ENCODE measurements at regions not wholly inside any gene's neighbourhood (a gene's known extent, or its start where the extent isn't known, plus 50 kb on each side); places are given as distances from the start of the nearest gene placed in this dataset.

GRCh38 chr10:91034494-91035159 is 113.7 kb upstream of the ANKRD1 start:
- peaks cover 0 to 18% of the 10 kb centered on the region in 2 experiments; a peak in 2 of 4 replicates for H3K4me1 ChIP-seq (ENCODE audit: control insufficient read depth in 1 of 2, insufficient read depth in 2 of 2, low read depth in 1 of 2, low read length in 1 of 2)
- peaks cover 4% of the 10 kb centered on the region for H3F3A ChIP-seq (replicated peaks; ENCODE audit: insufficient read depth)
- no peak overlapping the region for H2AFZ ChIP-seq (ENCODE audit: low read depth)
- WGBS (ENCODE audit: low lambda C conversion rate) = 79% methylated on average over 9 of the region's 9 CpGs
- H3K36me3 ChIP-seq (replicated peaks in 1 of 2; ENCODE audit: control insufficient read depth in 1 of 2, insufficient read depth in 2 of 2, low read length in 1 of 2) = no peaks in the 10 kb centered on the region
- DNase-seq = no peak
- H3K27me3 ChIP-seq (ENCODE audit: insufficient read depth) = no peaks in the 10 kb centered on the region
- H3K27ac ChIP-seq (ENCODE audit: low read depth in 2 of 2, low read length in 1 of 2) = peak overlapping the region in 1 of 2 experiments; percentile 89; a peak in 1 of 4 replicates
- no peaks in the 10 kb centered on the region for H3K79me2 ChIP-seq (ENCODE audit: insufficient read depth)
- H3K9me3 ChIP-seq = no peaks in the 10 kb centered on the region
- H3K4me2 ChIP-seq = no peak overlapping the region
- H3K4me3 ChIP-seq (ENCODE audit: low read depth in 2 of 2, low read length in 1 of 2) = no peak overlapping the region
- TF ChIP-seq USF1 (IDR thresholded peaks at IDR 0.05; ENCODE audit: borderline replicate concordance, low read depth) = peak; percentile 12; the same call in 1 of the 2 replicates
- no peak for TF ChIP-seq REST (IDR thresholded peaks at IDR 0.05; ENCODE audit: low read depth, low read length)
- H4K20me1 ChIP-seq (ENCODE audit: insufficient read depth) = no peaks in the 10 kb centered on the region
- no peaks in the 10 kb centered on the region for H3K9me2 ChIP-seq
- ChIA-PET POLR2A (interaction anchor here (0.6 kb wide), 1 partner anchor 41 kb away, joined by 4 read pairs; no protein-coding TSS in a partner anchor), CTCF (interaction anchor here (0.7 to 5.5 kb wide), 7 partner anchors 9 to 217 kb away, joined by 3 to 17 read pairs (median 4); no protein-coding TSS in a partner anchor)
- no peak overlapping the region for H3K9ac ChIP-seq

GRCh38 chr10:91035650-91036292 is 114.9 kb upstream of the ANKRD1 start:
- CTCF ChIA-PET = interaction anchor here (0.9 to 5.5 kb wide), 5 partner anchors 7 to 215 kb away, joined by 4 to 17 read pairs (median 7); no protein-coding TSS in a partner anchor
- H3K79me2 ChIP-seq (ENCODE audit: insufficient read depth) = no peaks in the 10 kb centered on the region
- no peak for DNase-seq
- H3F3A ChIP-seq (replicated peaks; ENCODE audit: insufficient read depth) = peaks cover 4% of the 10 kb centered on the region
- H3K4me1 ChIP-seq (ENCODE audit: control insufficient read depth in 1 of 2, insufficient read depth in 2 of 2, low read depth in 1 of 2, low read length in 1 of 2) = peaks cover 0 to 18% of the 10 kb centered on the region in 2 experiments; a peak in 2 of 4 replicates
- H4K20me1 ChIP-seq (ENCODE audit: insufficient read depth) = no peaks in the 10 kb centered on the region
- H3K9me3 ChIP-seq = no peaks in the 10 kb centered on the region
- WGBS (ENCODE audit: low lambda C conversion rate) = 90% methylated on average over 7 of the region's 8 CpGs
- no peaks in the 10 kb centered on the region for H3K36me3 ChIP-seq (replicated peaks in 1 of 2; ENCODE audit: control insufficient read depth in 1 of 2, insufficient read depth in 2 of 2, low read length in 1 of 2)
- no peak overlapping the region for H3K27ac ChIP-seq (ENCODE audit: low read depth in 2 of 2, low read length in 1 of 2)
- H3K27me3 ChIP-seq (ENCODE audit: insufficient read depth) = no peaks in the 10 kb centered on the region
- H3K9me2 ChIP-seq = no peaks in the 10 kb centered on the region
- POLR2A ChIA-PET = no interaction called here
- H3K9ac ChIP-seq = no peak overlapping the region
- no peak overlapping the region for H2AFZ ChIP-seq (ENCODE audit: low read depth)
- no peak overlapping the region for H3K4me2 ChIP-seq
- no peak overlapping the region for H3K4me3 ChIP-seq (ENCODE audit: low read depth in 2 of 2, low read length in 1 of 2)
- TF ChIP-seq ZBTB33 (IDR thresholded peaks at IDR 0.05; ENCODE audit: borderline replicate concordance, low read depth) (no peak), FOXM1 (IDR thresholded peaks at IDR 0.05; ENCODE audit: low read depth) (no peak), RXRA (IDR thresholded peaks at IDR 0.05; ENCODE audit: borderline replicate concordance, low read depth) (no peak), TCF12 (IDR thresholded peaks at IDR 0.05) (no peak), MEF2A (IDR thresholded peaks at IDR 0.05; ENCODE audit: borderline replicate concordance, low read depth) (no peak), USF2 (IDR thresholded peaks at IDR 0.05; ENCODE audit: borderline replicate concordance, low read depth, low read length) (no peak), EP300 (IDR thresholded peaks at IDR 0.05; ENCODE audit: borderline replicate concordance in 1 of 2, low read depth in 1 of 2, low read length in 1 of 2) (no peak), POLR2AphosphoS5 (IDR thresholded peaks at IDR 0.05; ENCODE audit: low read depth, low read length) (no peak), SIN3A (IDR thresholded peaks at IDR 0.05; ENCODE audit: borderline replicate concordance, low read depth, low read length) (no peak), FOSL2 (IDR thresholded peaks at IDR 0.05; ENCODE audit: borderline replicate concordance, low read depth) (no peak), RAD21 (IDR thresholded peaks at IDR 0.05; ENCODE audit: low read length) (no peak), JUND (IDR thresholded peaks at IDR 0.05) (no peak), SMC3 (IDR thresholded peaks at IDR 0.05; ENCODE audit: low read depth, low read length) (no peak), NRF1 (IDR thresholded peaks at IDR 0.05; ENCODE audit: low read depth, low read length) (no peak), TAF1 (IDR thresholded peaks at IDR 0.05; ENCODE audit: borderline replicate concordance, low read depth, low read length) (no peak), EZH2phosphoT487 (IDR thresholded peaks at IDR 0.05; ENCODE audit: borderline replicate concordance, low read depth) (no peak), GABPA (IDR thresholded peaks at IDR 0.05; ENCODE audit: low read depth) (no peak)

Measured in SK-N-SH (cell line).